K562 (cell line): ENCODE measurements at regions not wholly inside any gene's neighbourhood (a gene's known extent, or its start where the extent isn't known, plus 50 kb on each side); places are given as distances from the start of the nearest gene placed in this dataset.

Experiments
- ETV6 ChIP-seq, 3 experiments: fragments of 150-350 bp in 1 of 3; sonication (generic) in 1 of 3; formaldehyde crosslinking in 1 of 3; IDR thresholded peaks; 2 replicates each; pipeline versions ENCODE4 v1.6.1 to v1.8.0; 2014 to 2022; ENCODE audit warnings: borderline replicate concordance in 2 of 3, low read depth in 2 of 3, antibody characterized with exemption in 1 of 3, low read length in 1 of 3, mild to moderate bottlenecking in 1 of 3, missing genetic modification reagents in 1 of 3
- NFIC ChIP-seq: fragments of 450-650 bp; IDR thresholded peaks from 2 replicates; pipeline ENCODE4 v1.6.1; 2017; ENCODE audit warnings: mild to moderate bottlenecking, inconsistent platforms
- SRF ChIP-seq, 2 experiments: fragments of 250-450, 450-650 bp in 1 of 2; sonication (Bioruptor Pico) in 1 of 2; sonication (generic) in 1 of 2; formaldehyde crosslinking; IDR thresholded peaks; 2 replicates each; pipeline versions ENCODE4 v1.5.0 to v1.5.1; 2020 to 2022; ENCODE audit warnings: mild to moderate bottlenecking in 1 of 2, missing genetic modification reagents in 1 of 2
- TAF15 ChIP-seq: fragments of 200-400 bp; formaldehyde crosslinking; IDR thresholded peaks from 2 replicates; pipeline ENCODE4 v1.6.1; 2017; ENCODE audit warnings: mild to moderate bottlenecking, low read depth, low read length, moderate library complexity

DNA sequence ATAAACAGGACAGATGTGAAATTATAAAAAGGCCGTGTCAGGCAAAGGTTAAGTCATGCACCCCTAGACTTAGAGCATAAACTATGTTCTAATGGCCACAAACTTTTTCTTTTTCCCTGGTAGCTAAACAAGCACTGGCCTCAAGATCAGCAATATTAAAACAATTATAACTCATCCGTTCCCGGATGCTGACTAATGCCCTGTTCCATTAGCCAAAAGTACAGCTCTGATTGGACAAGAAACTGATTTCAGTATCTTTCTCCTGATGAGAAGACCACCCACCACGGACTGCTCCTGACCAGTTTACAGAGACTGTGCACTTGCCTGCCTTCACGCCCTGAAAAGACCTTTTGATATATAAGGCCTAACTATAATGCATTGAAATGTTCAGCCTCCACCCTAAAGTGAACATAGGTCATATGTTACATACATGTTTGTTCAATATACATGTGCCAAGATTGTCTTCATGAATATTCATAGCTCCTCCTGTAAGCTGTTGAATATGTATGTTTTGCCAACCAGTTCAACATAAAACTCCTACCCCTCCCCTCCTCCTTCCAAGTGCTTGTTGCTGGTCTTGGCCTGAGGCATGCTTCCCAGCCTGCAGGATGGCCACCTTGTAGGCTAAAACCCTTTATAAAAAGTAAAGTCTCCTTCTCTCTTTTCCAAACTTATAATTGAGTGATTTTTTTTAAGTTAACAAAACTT is 162.0 kb downstream of the IPO8 start:
- TF ChIP-seq SRF (CRISPR knock-in tag; IDR thresholded peaks at IDR 0.05) = no peak
- TF ChIP-seq ETV6 (IDR thresholded peaks at IDR 0.05; ENCODE audit: borderline replicate concordance in 1 of 2, low read depth in 2 of 2, low read length in 1 of 2) = no peak
- TF ChIP-seq ETV6 (CRISPR knock-in tag; IDR thresholded peaks at IDR 0.05; ENCODE audit: borderline replicate concordance) = no peak
- TF ChIP-seq NFIC = no peak
- no peak for TF ChIP-seq TAF15
